ENCODE measurements at regions not wholly inside any gene's neighbourhood (a gene's known extent, or its start where the extent isn't known, plus 50 kb on each side); places are given as distances from the start of the nearest gene placed in this dataset.

- DNase-seq (ENCODE audit: insufficient read length, low spot score, missing footprints) = no peak
- H3K4me2 ChIP-seq (ENCODE audit: insufficient read depth, low read length) = no peak overlapping the region
- no peaks in the 10 kb centered on the region for H3K9me3 ChIP-seq (ENCODE audit: low read depth, low read length)
- no peak for TF ChIP-seq CTCF (IDR thresholded peaks at IDR 0.05; ENCODE audit: extremely low read depth, low read depth, low read length)
- H3K4me3 ChIP-seq (ENCODE audit: insufficient read depth, low read length) = no peak overlapping the region
- no peaks in the 10 kb centered on the region for H3K36me3 ChIP-seq (ENCODE audit: insufficient read depth, low read length)
- H3K4me1 ChIP-seq (ENCODE audit: insufficient read depth, low read length) = no peaks in the 10 kb centered on the region
- no peak overlapping the region for H2AFZ ChIP-seq (ENCODE audit: low read length)
- no peaks in the 10 kb centered on the region for H4K20me1 ChIP-seq (ENCODE audit: insufficient read depth, low read length)
- H3K79me2 ChIP-seq (ENCODE audit: insufficient read depth, low read length) = no peaks in the 10 kb centered on the region
- H3K27me3 ChIP-seq (ENCODE audit: insufficient read depth, low read length) = no peaks in the 10 kb centered on the region
- no peak overlapping the region for H3K27ac ChIP-seq (ENCODE audit: low read depth, low read length)
Measured at GRCh38 chr7:156207306-156207705, 395.0 kb upstream of the SHH start.

GRCh38 chr7:156206174-156206573 lies 393.9 kb upstream of the SHH start:
- Histone ChIP-seq H3K79me2 (ENCODE audit: insufficient read depth, low read length) (no peaks in the 10 kb centered on the region), H3K36me3 (ENCODE audit: insufficient read depth, low read length) (no peaks in the 10 kb centered on the region), H4K20me1 (ENCODE audit: insufficient read depth, low read length) (no peaks in the 10 kb centered on the region), H3K4me1 (ENCODE audit: insufficient read depth, low read length) (no peaks in the 10 kb centered on the region), H3K9me3 (ENCODE audit: low read depth, low read length) (no peaks in the 10 kb centered on the region), H3K27ac (ENCODE audit: low read depth, low read length) (no peak overlapping the region), H3K27me3 (ENCODE audit: insufficient read depth, low read length) (no peaks in the 10 kb centered on the region), H3K4me2 (ENCODE audit: insufficient read depth, low read length) (no peak overlapping the region), H3K4me3 (ENCODE audit: insufficient read depth, low read length) (no peak overlapping the region), H2AFZ (ENCODE audit: low read length) (no peak overlapping the region)
- no peak for DNase-seq (ENCODE audit: insufficient read length, low spot score, missing footprints)
- TF ChIP-seq CTCF (IDR thresholded peaks at IDR 0.05; ENCODE audit: extremely low read depth, low read depth, low read length) = no peak

GRCh38 chr7:156204820-156205219 lies 392.6 kb upstream of the SHH start:
- Histone ChIP-seq H3K4me2 (ENCODE audit: insufficient read depth, low read length) (no peak overlapping the region), H3K27ac (ENCODE audit: low read depth, low read length) (no peak overlapping the region), H4K20me1 (ENCODE audit: insufficient read depth, low read length) (no peaks in the 10 kb centered on the region), H3K36me3 (ENCODE audit: insufficient read depth, low read length) (no peaks in the 10 kb centered on the region), H3K4me1 (ENCODE audit: insufficient read depth, low read length) (no peaks in the 10 kb centered on the region), H3K4me3 (ENCODE audit: insufficient read depth, low read length) (no peak overlapping the region), H3K27me3 (ENCODE audit: insufficient read depth, low read length) (no peaks in the 10 kb centered on the region), H3K9me3 (ENCODE audit: low read depth, low read length) (no peaks in the 10 kb centered on the region), H2AFZ (ENCODE audit: low read length) (no peak overlapping the region), H3K79me2 (ENCODE audit: insufficient read depth, low read length) (no peaks in the 10 kb centered on the region)
- no peak for TF ChIP-seq CTCF (IDR thresholded peaks at IDR 0.05; ENCODE audit: extremely low read depth, low read depth, low read length)
- no peak for DNase-seq (ENCODE audit: insufficient read length, low spot score, missing footprints)

GRCh38 chr7:156203923-156204322 lies 391.7 kb upstream of the SHH start:
- Histone ChIP-seq H3K4me2 (ENCODE audit: insufficient read depth, low read length) (no peak overlapping the region), H3K27ac (ENCODE audit: low read depth, low read length) (no peak overlapping the region), H3K79me2 (ENCODE audit: insufficient read depth, low read length) (no peaks in the 10 kb centered on the region), H3K36me3 (ENCODE audit: insufficient read depth, low read length) (no peaks in the 10 kb centered on the region), H3K4me3 (ENCODE audit: insufficient read depth, low read length) (no peak overlapping the region), H4K20me1 (ENCODE audit: insufficient read depth, low read length) (no peaks in the 10 kb centered on the region), H3K9me3 (ENCODE audit: low read depth, low read length) (no peaks in the 10 kb centered on the region), H2AFZ (ENCODE audit: low read length) (no peak overlapping the region), H3K4me1 (ENCODE audit: insufficient read depth, low read length) (no peaks in the 10 kb centered on the region), H3K27me3 (ENCODE audit: insufficient read depth, low read length) (no peaks in the 10 kb centered on the region)
- DNase-seq (ENCODE audit: insufficient read length, low spot score, missing footprints) = no peak
- TF ChIP-seq CTCF (IDR thresholded peaks at IDR 0.05; ENCODE audit: extremely low read depth, low read depth, low read length) = no peak

All from osteoblast (primary cell).